NCI-H345 treated with DMSO at 0.1 percent for 48 hours (cell line): ENCODE measurements at regions not wholly inside any gene's neighbourhood (a gene's known extent, or its start where the extent isn't known, plus 50 kb on each side); places are given as distances from the start of the nearest gene placed in this dataset.

Experiments
- DNase-seq: peaks from one replicate; lab custom pipeline; 2025; ENCODE audit not compliant: unreplicated experiment; lab: John Stamatoyannopoulos, UW

- no peak for DNase-seq
These were observed 233.3 kb downstream of the MN1 start for GRCh38 chr22:27568265-27568664.

- DNase-seq: no peak
These were observed 229.9 kb downstream of the MN1 start for GRCh38 chr22:27571463-27572277.

- no peak for DNase-seq
These were observed 229.3 kb downstream of the MN1 start for GRCh38 chr22:27572278-27572666.

- DNase-seq: no peak
These were observed 228.1 kb downstream of the MN1 start for GRCh38 chr22:27573280-27574001.

GRCh38 chr22:27574002-27574366 is 227.6 kb downstream of the MN1 start:
- DNase-seq: no peak

- DNase-seq: no peak
These were observed 226.9 kb downstream of the MN1 start for GRCh38 chr22:27574651-27575050.

- no peak for DNase-seq
These were observed 226.2 kb downstream of the MN1 start for GRCh38 chr22:27575348-27575747.

GRCh38 chr22:27576413-27576812 is 225.1 kb downstream of the MN1 start:
- no peak for DNase-seq

- no peak for DNase-seq
These were observed 224.6 kb downstream of the MN1 start for GRCh38 chr22:27576815-27577573.

GRCh38 chr22:27577574-27577969 is 224.0 kb downstream of the MN1 start:
- no peak for DNase-seq

- DNase-seq: no peak
These were observed 222.5 kb downstream of the MN1 start for GRCh38 chr22:27578937-27579617.

GRCh38 chr22:27580311-27580897 is 221.2 kb downstream of the MN1 start:
- no peak for DNase-seq

- no peak for DNase-seq
These were observed 220.3 kb downstream of the MN1 start for GRCh38 chr22:27581236-27581635.

GRCh38 chr22:27581688-27582087 is 219.9 kb downstream of the MN1 start:
- no peak for DNase-seq

GRCh38 chr22:27583856-27584255 is 217.7 kb downstream of the MN1 start:
- DNase-seq: no peak

GRCh38 chr22:27585141-27585540 is 216.4 kb downstream of the MN1 start:
- DNase-seq: no peak

GRCh38 chr22:27588268-27588667 is 213.3 kb downstream of the MN1 start:
- no peak for DNase-seq

- DNase-seq: no peak
These were observed 212.6 kb downstream of the MN1 start for GRCh38 chr22:27588915-27589314.

- no peak for DNase-seq
These were observed 210.5 kb downstream of the MN1 start for GRCh38 chr22:27591060-27591459.

GRCh38 chr22:27593378-27593777 is 208.2 kb downstream of the MN1 start:
- DNase-seq: no peak

GRCh38 chr22:27594020-27594419 is 207.5 kb downstream of the MN1 start:
- DNase-seq: no peak
